GM23338 (cell line): ENCODE measurements at regions not wholly inside any gene's neighbourhood (a gene's known extent, or its start where the extent isn't known, plus 50 kb on each side); places are given as distances from the start of the nearest gene placed in this dataset.

Experiments
- ETS1 ChIP-seq: IDR thresholded peaks from 2 replicates; pipeline ENCODE4 v1.6.1; 2016; ENCODE audit warnings: antibody characterized with exemption
- EZH2 ChIP-seq: fragments of 200-600 bp; sonication (generic); IDR thresholded peaks from one replicate; pipeline ENCODE4 v1.8.0; 2017; ENCODE audit warnings: antibody characterized with exemption, mild to moderate bottlenecking, low read depth; ENCODE audit not compliant: unreplicated experiment
- REST ChIP-seq: IDR thresholded peaks from one replicate; pipeline ENCODE4 v1.6.1; 2018; ENCODE audit warnings: antibody characterized with exemption; ENCODE audit not compliant: unreplicated experiment
- STAT1 ChIP-seq: IDR thresholded peaks from one replicate; pipeline ENCODE4 v1.6.1; 2016; ENCODE audit warnings: antibody characterized with exemption; ENCODE audit not compliant: unreplicated experiment
- ZNF331 ChIP-seq: fragments of 250-450 bp; sonication (Bioruptor Pico); IDR thresholded peaks from 2 replicates; pipeline ENCODE4 v1.5.0; 2020; ENCODE audit warnings: low read depth, mild to moderate bottlenecking, moderate library complexity
- ZNF462 ChIP-seq: fragments of 250-450 bp; sonication (Bioruptor Pico); IDR thresholded peaks from 2 replicates; pipeline ENCODE4 v1.5.0; 2020; ENCODE audit warnings: mild to moderate bottlenecking, moderate library complexity

GRCh38 chr15:38847666-38848065 is 283.1 kb upstream of the RASGRP1 start (continued):
- TF ChIP-seq ZNF462 (CRISPR knock-in tag) (no peak), ETS1 (no peak), REST (no peak), STAT1 (no peak), ZNF331 (CRISPR knock-in tag) (no peak), EZH2 (no peak)
